GM12872 (cell line): ENCODE measurements at regions not wholly inside any gene's neighbourhood (a gene's known extent, or its start where the extent isn't known, plus 50 kb on each side); places are given as distances from the start of the nearest gene placed in this dataset.

Experiments
- TF ChIP-seq, protein P1 (sequence below): IDR thresholded peaks from 3 replicates; pipeline ENCODE4 v1.5.1; 2011; ENCODE audit warnings: low read depth, mild to moderate bottlenecking, low read length, moderate library complexity; ENCODE audit not compliant: insufficient read depth

DNA sequence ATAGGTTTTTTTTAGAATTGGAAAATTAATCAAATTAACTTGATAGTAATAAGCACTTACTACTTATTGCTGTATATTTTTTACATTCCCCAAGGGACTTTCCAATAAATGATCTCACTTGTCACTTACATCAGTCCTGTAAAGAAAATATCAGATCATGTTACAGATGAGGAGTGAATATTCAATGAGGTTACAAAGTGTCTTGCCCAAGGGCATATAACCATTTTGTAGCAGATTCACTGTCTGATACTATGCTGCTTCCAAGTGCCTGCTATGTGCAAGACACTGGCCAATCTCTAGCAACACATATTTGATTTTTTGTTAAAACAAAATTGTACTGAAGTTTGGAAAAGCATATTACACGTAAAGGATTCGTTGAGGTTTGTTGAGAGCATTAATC lies 1287.7 kb downstream of the FAM133A start:
- TF ChIP-seq, protein P1, sequence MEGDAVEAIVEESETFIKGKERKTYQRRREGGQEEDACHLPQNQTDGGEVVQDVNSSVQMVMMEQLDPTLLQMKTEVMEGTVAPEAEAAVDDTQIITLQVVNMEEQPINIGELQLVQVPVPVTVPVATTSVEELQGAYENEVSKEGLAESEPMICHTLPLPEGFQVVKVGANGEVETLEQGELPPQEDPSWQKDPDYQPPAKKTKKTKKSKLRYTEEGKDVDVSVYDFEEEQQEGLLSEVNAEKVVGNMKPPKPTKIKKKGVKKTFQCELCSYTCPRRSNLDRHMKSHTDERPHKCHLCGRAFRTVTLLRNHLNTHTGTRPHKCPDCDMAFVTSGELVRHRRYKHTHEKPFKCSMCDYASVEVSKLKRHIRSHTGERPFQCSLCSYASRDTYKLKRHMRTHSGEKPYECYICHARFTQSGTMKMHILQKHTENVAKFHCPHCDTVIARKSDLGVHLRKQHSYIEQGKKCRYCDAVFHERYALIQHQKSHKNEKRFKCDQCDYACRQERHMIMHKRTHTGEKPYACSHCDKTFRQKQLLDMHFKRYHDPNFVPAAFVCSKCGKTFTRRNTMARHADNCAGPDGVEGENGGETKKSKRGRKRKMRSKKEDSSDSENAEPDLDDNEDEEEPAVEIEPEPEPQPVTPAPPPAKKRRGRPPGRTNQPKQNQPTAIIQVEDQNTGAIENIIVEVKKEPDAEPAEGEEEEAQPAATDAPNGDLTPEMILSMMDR = no peak

DNA sequence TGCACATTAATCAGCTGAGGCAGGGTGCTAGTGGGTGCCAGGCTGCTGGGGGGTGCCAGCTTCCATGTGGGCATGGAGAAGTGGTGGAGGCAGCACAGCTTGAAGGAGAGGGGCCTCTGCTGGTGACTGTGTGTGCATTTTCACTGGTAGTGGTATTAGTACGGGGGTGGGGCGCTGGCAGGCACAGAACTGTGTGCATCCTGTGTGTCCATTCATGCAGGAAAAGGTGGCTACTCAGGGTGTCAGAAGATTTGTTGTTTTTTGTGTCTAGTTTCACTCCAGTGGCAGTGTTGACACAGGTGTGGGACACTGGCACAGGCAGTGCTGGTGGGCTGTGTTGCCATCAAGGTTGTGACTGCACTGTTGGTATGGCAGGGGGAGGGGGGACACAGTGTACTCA lies 1303.6 kb downstream of the FAM133A start:
- TF ChIP-seq, protein P1 = no peak

DNA sequence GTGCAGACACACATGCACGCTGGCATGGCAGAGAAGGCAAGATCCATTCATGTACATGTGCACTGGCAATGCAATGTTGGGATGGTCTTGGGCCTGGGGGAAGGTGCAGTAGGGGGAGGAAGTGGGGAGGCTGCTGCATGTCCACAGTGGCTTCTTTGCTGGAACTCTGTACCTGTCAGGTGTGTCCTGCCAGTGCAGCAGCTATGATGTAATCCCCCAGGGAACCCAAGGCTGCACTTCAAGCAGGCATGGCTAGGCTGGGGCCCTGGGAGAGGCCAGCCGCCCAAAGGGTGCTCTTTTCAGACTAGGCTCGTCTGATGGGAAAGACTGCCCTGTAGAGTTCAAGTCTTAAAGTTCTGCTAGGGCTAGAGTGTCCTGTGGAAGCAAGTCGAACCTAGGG lies 1304.0 kb downstream of the FAM133A start:
- TF ChIP-seq, protein P1 = no peak
